OCI-LY7 (cell line): ENCODE measurements at regions not wholly inside any gene's neighbourhood (a gene's known extent, or its start where the extent isn't known, plus 50 kb on each side); places are given as distances from the start of the nearest gene placed in this dataset.

Experiments used
- BruUV-seq: library from RNA; stranded (reverse); fragments of 400-500 nt; replicated peaks from 2 replicates; lab custom pipeline; 2021; lab: Mats Ljungman, UMichigan
- CTCF ChIA-PET: fragments of 300-600 bp; sonication (Branson Sonifier 250); formaldehyde crosslinking; loops from one replicate; lab custom pipeline; 2022; ENCODE audit warnings: antibody characterized with exemption; ENCODE audit not compliant: unreplicated experiment; lab: Charles Lee
- POLR2A ChIA-PET: fragments of 300-600 bp; sonication (Branson Sonifier 250); formaldehyde crosslinking; loops from one replicate; lab custom pipeline; 2022; ENCODE audit warnings: antibody characterized with exemption; lab: Charles Lee
- DNase-seq: peaks from one replicate; pipeline ENCODE4 v3.0.0-alpha.2; 2015; ENCODE audit warnings: low spot score
- H2AFZ ChIP-seq: fragments of 200-600 bp; sonication (generic), shearing (Covaris generic); 2 replicates; pipeline ENCODE4 v1.6.1; 2014; ENCODE audit warnings: mild to moderate bottlenecking, antibody characterized with exemption, low read length, moderate library complexity
- H3K27ac ChIP-seq: fragments of 200-600 bp; sonication (generic); 2 replicates; pipeline ENCODE4 v1.5.1; 2014; ENCODE audit warnings: mixed run types, low read depth, mild to moderate bottlenecking, moderate library complexity, low read length, inconsistent platforms; ENCODE audit not compliant: poor library complexity, severe bottlenecking
- H3K36me3 ChIP-seq: fragments of 200-600 bp; sonication (generic); 2 replicates; pipeline ENCODE4 v1.6.1; 2014; ENCODE audit warnings: mild to moderate bottlenecking, antibody characterized with exemption, low read length, moderate library complexity, mixed read lengths; ENCODE audit not compliant: insufficient read depth
- H3K4me1 ChIP-seq: fragments of 200-600 bp; sonication (generic); 2 replicates; pipeline ENCODE4 v1.5.1; 2014; ENCODE audit warnings: mild to moderate bottlenecking, low read length; ENCODE audit not compliant: insufficient read depth, poor library complexity, severe bottlenecking
- H3K4me2 ChIP-seq: fragments of 200-600 bp; sonication (generic); 2 replicates; pipeline ENCODE4 v1.6.1; 2014; ENCODE audit warnings: mild to moderate bottlenecking, low read length
- H3K4me3 ChIP-seq: fragments of 200-600 bp; sonication (generic); 2 replicates; pipeline ENCODE4 v1.5.1; 2014; ENCODE audit warnings: mild to moderate bottlenecking, low read depth, low read length; ENCODE audit not compliant: poor library complexity, severe bottlenecking
- H3K79me2 ChIP-seq: fragments of 200-600 bp; sonication (generic); 2 replicates; pipeline ENCODE4 v1.6.1; 2016; ENCODE audit warnings: low read depth, mild to moderate bottlenecking, low read length, moderate library complexity, mixed read lengths; ENCODE audit not compliant: insufficient read depth
- H3K9me2 ChIP-seq: fragments of 200-600 bp; sonication (generic); 2 replicates; pipeline ENCODE4 v1.6.1; 2016; ENCODE audit warnings: mild to moderate bottlenecking, low read length, mixed read lengths; ENCODE audit not compliant: insufficient read depth
- H3K9me3 ChIP-seq: fragments of 200-600 bp; sonication (generic); 2 replicates; pipeline ENCODE4 v1.6.1; 2014; ENCODE audit warnings: mild to moderate bottlenecking, mixed run types, low read length, mixed read lengths
- H4K20me1 ChIP-seq: fragments of 200-600 bp; sonication (generic); 2 replicates; pipeline ENCODE4 v1.6.1; 2014; ENCODE audit warnings: mild to moderate bottlenecking, antibody characterized with exemption, low read length, moderate library complexity, mixed read lengths; ENCODE audit not compliant: insufficient read depth
- EZH2phosphoT487 ChIP-seq: fragments of 200-600 bp; sonication (generic); IDR thresholded peaks from 2 replicates; pipeline ENCODE4 v1.6.1; 2018; ENCODE audit warnings: low read depth, borderline replicate concordance, mild to moderate bottlenecking, mixed run types, antibody characterized with exemption, low read length, moderate library complexity, mixed read lengths
- intact Hi-C: fragments of 100-400 bp; cut with micrococcal nuclease; formaldehyde crosslinking; loops from one replicate; pipeline ENCODE4 v1.10.0; 2022; ENCODE audit not compliant: unreplicated experiment
- TF ChIP-seq, protein P1 (sequence below): fragments of 200-600 bp; sonication (generic); conservative IDR thresholded peaks from 2 replicates; pipeline ENCODE4 v1.5.1; 2014; ENCODE audit warnings: mild to moderate bottlenecking, antibody characterized with exemption, low read length, moderate library complexity, mixed read lengths

DNA sequence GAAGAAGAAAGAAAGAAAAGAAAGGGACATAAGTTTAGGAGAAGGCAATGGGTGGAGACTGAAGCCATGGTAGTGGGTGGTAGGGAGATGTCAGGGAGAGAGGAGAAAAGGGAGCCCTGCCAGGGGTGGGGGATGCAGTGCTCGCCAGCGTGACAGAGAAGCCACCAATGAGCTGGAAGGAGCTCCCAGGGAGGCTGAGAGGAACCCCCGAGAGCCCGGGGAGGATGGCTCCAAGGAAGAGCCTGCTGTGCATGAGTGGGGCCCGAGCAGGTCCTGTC is 141.2 kb upstream of the SHH start:
- no peak overlapping the region for H3K4me2 ChIP-seq
- CTCF ChIA-PET: no interaction called here
- intact Hi-C loops: no loop called here

GRCh38 chr7:155951554-155952158 is 139.4 kb upstream of the SHH start:
- intact Hi-C loops: no loop called here
- CTCF ChIA-PET: no interaction called here
- Histone ChIP-seq H3K36me3 (no peaks in the 10 kb centered on the region), H3K4me2 (no peak overlapping the region), H4K20me1 (no peaks in the 10 kb centered on the region), H3K9me2 (no peaks in the 10 kb centered on the region), H2AFZ (no peak overlapping the region), H3K27ac (no peak overlapping the region), H3K9me3 (no peaks in the 10 kb centered on the region), H3K4me1 (no peaks in the 10 kb centered on the region), H3K79me2 (no peaks in the 10 kb centered on the region), H3K4me3 (no peak overlapping the region)
- no TSS peak for BruUV-seq
- POLR2A ChIA-PET: no interaction called here
- DNase-seq: no peak
- TF ChIP-seq, protein P1, sequence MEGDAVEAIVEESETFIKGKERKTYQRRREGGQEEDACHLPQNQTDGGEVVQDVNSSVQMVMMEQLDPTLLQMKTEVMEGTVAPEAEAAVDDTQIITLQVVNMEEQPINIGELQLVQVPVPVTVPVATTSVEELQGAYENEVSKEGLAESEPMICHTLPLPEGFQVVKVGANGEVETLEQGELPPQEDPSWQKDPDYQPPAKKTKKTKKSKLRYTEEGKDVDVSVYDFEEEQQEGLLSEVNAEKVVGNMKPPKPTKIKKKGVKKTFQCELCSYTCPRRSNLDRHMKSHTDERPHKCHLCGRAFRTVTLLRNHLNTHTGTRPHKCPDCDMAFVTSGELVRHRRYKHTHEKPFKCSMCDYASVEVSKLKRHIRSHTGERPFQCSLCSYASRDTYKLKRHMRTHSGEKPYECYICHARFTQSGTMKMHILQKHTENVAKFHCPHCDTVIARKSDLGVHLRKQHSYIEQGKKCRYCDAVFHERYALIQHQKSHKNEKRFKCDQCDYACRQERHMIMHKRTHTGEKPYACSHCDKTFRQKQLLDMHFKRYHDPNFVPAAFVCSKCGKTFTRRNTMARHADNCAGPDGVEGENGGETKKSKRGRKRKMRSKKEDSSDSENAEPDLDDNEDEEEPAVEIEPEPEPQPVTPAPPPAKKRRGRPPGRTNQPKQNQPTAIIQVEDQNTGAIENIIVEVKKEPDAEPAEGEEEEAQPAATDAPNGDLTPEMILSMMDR: no peak
- TF ChIP-seq EZH2phosphoT487: no peak

More for the DNA sequence above, 141.2 kb upstream of the SHH start:
- POLR2A ChIA-PET: no interaction called here
- H3K79me2 ChIP-seq: no peaks in the 10 kb centered on the region
- BruUV-seq: no TSS peak
- H3K9me3 ChIP-seq: no peaks in the 10 kb centered on the region
- H2AFZ ChIP-seq: no peak overlapping the region
- no peaks in the 10 kb centered on the region for H3K36me3 ChIP-seq
- H3K27ac ChIP-seq: no peak overlapping the region
- TF ChIP-seq, protein P1: no peak
- no peak for TF ChIP-seq EZH2phosphoT487
- no peak overlapping the region for H3K4me3 ChIP-seq
- DNase-seq: no peak
- no peaks in the 10 kb centered on the region for H3K9me2 ChIP-seq
- no peaks in the 10 kb centered on the region for H4K20me1 ChIP-seq
- no peaks in the 10 kb centered on the region for H3K4me1 ChIP-seq

DNA sequence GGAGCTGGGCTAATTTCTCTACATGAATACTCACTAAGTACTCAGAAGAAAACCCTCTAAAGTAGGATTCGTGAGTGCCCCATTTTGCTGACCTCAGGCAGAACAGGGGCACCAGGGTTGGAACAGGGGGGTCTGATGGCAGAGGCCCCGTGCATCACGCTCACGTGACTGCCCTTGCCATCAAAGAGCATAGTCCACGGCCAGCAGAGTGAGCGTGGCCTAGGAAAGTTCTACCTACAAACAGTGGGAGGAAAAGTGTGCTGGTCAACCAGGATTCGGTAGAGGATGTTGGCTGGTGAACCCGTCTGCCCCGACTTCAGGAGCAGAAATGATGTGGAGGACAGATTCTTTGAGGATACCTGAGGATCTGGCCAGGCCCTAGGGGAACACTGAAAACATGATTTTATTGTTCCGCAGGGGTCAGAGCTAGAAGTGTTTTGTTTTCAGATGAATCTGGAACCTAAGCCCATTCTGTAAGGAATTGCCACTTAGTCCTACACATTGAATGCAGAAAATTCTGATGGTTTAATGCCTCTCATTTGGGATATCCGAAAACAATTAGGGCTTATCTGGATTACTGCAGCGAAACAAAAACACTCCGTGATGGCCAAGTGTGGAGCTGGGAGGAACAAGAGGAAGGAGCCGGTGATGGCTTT is 138.8 kb upstream of the SHH start:
- no peaks in the 10 kb centered on the region for H3K4me1 ChIP-seq
- intact Hi-C loops: no loop called here
- H3K27ac ChIP-seq: no peak overlapping the region
- POLR2A ChIA-PET: no interaction called here
- CTCF ChIA-PET: no interaction called here
- H3K36me3 ChIP-seq: no peaks in the 10 kb centered on the region
- H3K9me2 ChIP-seq: no peaks in the 10 kb centered on the region
- no peaks in the 10 kb centered on the region for H3K9me3 ChIP-seq
- no TSS peak for BruUV-seq
- no peak overlapping the region for H2AFZ ChIP-seq
- no peak overlapping the region for H3K4me2 ChIP-seq
- no peak for TF ChIP-seq EZH2phosphoT487
- TF ChIP-seq, protein P1: no peak
- H3K79me2 ChIP-seq: no peaks in the 10 kb centered on the region
- DNase-seq: no peak
- H3K4me3 ChIP-seq: no peak overlapping the region
- H4K20me1 ChIP-seq: no peaks in the 10 kb centered on the region
